ENCODE measurements at regions not wholly inside any gene's neighbourhood (a gene's known extent, or its start where the extent isn't known, plus 50 kb on each side); places are given as distances from the start of the nearest gene placed in this dataset.

DNA sequence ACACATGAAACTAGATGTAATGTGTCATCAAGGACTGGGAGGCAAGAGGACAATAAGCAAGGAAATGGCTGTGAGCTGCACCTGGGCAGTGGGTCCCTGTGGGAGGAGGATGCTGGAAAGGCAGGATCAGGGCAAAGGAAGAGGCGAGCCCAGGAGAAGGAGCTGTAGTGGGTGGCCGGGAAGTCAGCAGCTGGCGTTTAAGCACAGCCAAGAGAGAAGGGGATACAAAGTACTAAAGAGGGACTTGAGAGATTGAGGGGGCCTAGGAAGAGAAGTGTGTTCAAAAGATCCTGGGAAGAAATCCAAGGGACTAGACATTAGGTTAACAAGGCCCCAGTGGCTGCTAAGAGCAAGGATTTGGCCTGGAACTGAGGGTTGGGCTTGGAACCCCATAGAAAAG, 188.5 kb upstream of the SLC24A5 start:
- Histone ChIP-seq H3K4me2 (ENCODE audit: low read depth, low read length, poor library complexity, severe bottlenecking) (no peak overlapping the region), H3K79me2 (ENCODE audit: insufficient read depth, low read length) (no peaks in the 10 kb centered on the region), H3K9ac (ENCODE audit: low read depth, low read length, poor library complexity, severe bottlenecking) (no peak overlapping the region), H3K4me3 (ENCODE audit: low read length, poor library complexity, severe bottlenecking) (no peak overlapping the region), H3K9me2 (replicated peaks; ENCODE audit: low read depth, low read length) (no peaks in the 10 kb centered on the region), H3F3A (ENCODE audit: low read depth) (no peaks in the 10 kb centered on the region), H3K9me3 (ENCODE audit: insufficient read depth, low read depth, low read length) (no peaks in the 10 kb centered on the region), H3K4me1 (ENCODE audit: insufficient read depth, low read length, poor library complexity, severe bottlenecking) (no peaks in the 10 kb centered on the region), H2AFZ (ENCODE audit: low read length) (no peak overlapping the region), H4K20me1 (ENCODE audit: insufficient read depth, low read length, poor library complexity, severe bottlenecking) (no peaks in the 10 kb centered on the region), H3K27me3 (ENCODE audit: insufficient read depth, low read length, poor library complexity, severe bottlenecking) (no peaks in the 10 kb centered on the region), H3K36me3 (ENCODE audit: insufficient read depth, low read length) (no peaks in the 10 kb centered on the region)
- TF ChIP-seq, protein P1, sequence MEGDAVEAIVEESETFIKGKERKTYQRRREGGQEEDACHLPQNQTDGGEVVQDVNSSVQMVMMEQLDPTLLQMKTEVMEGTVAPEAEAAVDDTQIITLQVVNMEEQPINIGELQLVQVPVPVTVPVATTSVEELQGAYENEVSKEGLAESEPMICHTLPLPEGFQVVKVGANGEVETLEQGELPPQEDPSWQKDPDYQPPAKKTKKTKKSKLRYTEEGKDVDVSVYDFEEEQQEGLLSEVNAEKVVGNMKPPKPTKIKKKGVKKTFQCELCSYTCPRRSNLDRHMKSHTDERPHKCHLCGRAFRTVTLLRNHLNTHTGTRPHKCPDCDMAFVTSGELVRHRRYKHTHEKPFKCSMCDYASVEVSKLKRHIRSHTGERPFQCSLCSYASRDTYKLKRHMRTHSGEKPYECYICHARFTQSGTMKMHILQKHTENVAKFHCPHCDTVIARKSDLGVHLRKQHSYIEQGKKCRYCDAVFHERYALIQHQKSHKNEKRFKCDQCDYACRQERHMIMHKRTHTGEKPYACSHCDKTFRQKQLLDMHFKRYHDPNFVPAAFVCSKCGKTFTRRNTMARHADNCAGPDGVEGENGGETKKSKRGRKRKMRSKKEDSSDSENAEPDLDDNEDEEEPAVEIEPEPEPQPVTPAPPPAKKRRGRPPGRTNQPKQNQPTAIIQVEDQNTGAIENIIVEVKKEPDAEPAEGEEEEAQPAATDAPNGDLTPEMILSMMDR (conservative IDR thresholded peaks at IDR 0.05; ENCODE audit: low read length), result no peak
- no peak for TF ChIP-seq EZH2phosphoT487 (IDR thresholded peaks at IDR 0.05; ENCODE audit: borderline replicate concordance)

DNA sequence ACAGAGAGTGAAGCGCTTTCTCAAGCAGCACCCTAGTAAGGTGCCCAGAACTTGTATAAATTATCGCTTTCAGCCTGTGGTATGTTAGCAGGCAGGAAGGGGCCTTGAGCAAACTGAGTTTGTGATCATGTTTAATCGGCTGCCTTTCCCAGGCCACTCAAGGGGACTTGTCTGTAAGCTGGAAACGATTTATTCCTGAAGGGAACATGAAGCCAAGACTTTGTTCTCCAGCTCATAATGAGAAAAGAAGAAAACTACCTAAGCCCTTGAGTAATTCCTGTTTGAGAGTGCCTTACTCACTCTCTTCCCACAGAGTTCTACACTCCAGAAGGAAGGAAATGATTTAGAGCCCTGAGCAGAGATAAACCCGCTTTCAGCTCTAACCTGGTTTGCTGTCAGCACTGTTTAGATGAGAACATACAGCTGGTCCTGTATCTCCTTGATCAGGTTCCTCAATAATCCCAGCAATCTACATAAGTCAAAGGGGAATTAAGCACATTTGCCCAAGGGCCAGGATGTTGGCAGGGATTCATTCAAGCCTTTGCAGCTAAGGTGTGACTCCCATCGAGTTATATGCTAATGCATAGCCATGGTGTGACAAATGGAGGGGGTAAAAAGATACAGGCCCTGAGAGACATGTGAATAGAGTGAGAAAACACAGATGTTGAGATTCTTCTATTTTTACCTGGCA, 187.7 kb upstream of the SLC24A5 start:
- H3K4me1 ChIP-seq (ENCODE audit: insufficient read depth, low read length, poor library complexity, severe bottlenecking), result no peaks in the 10 kb centered on the region
- no peak overlapping the region for H3K4me2 ChIP-seq (ENCODE audit: low read depth, low read length, poor library complexity, severe bottlenecking)
- H3K27me3 ChIP-seq (ENCODE audit: insufficient read depth, low read length, poor library complexity, severe bottlenecking), result no peaks in the 10 kb centered on the region
- no peak overlapping the region for H3K9ac ChIP-seq (ENCODE audit: low read depth, low read length, poor library complexity, severe bottlenecking)
- H3K9me2 ChIP-seq (replicated peaks; ENCODE audit: low read depth, low read length), result no peaks in the 10 kb centered on the region
- no peak overlapping the region for H2AFZ ChIP-seq (ENCODE audit: low read length)
- H3K79me2 ChIP-seq (ENCODE audit: insufficient read depth, low read length), result no peaks in the 10 kb centered on the region
- H3K9me3 ChIP-seq (ENCODE audit: insufficient read depth, low read depth, low read length), result no peaks in the 10 kb centered on the region
- TF ChIP-seq EZH2phosphoT487 (IDR thresholded peaks at IDR 0.05; ENCODE audit: borderline replicate concordance), result no peak
- TF ChIP-seq, protein P1 (conservative IDR thresholded peaks at IDR 0.05; ENCODE audit: low read length), result no peak
- H3K4me3 ChIP-seq (ENCODE audit: low read length, poor library complexity, severe bottlenecking), result no peak overlapping the region
- no peaks in the 10 kb centered on the region for H4K20me1 ChIP-seq (ENCODE audit: insufficient read depth, low read length, poor library complexity, severe bottlenecking)
- no peaks in the 10 kb centered on the region for H3K36me3 ChIP-seq (ENCODE audit: insufficient read depth, low read length)
- no peaks in the 10 kb centered on the region for H3F3A ChIP-seq (ENCODE audit: low read depth)

DNA sequence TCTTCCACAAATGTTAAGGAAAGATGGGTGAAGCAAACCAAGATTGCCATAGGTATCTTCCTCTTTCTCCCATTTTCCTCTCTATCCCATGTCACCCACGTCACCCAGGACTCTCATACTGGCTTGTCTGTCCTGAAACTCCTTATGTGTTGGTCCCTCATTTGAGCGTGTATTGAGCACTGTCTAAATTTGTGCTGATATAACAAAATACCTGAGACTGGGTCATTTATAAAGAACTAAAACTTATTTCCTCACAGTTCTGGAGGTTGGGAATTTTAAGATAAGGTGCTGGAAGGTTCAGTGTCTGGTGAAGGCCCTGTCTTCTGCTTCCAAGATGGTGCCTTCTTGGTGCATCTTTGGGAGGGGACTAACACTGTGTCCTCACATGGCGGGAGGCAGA, 186.9 kb upstream of the SLC24A5 start:
- Histone ChIP-seq H3K4me1 (ENCODE audit: insufficient read depth, low read length, poor library complexity, severe bottlenecking) (no peaks in the 10 kb centered on the region), H3K4me3 (ENCODE audit: low read length, poor library complexity, severe bottlenecking) (no peak overlapping the region), H3K9me3 (ENCODE audit: insufficient read depth, low read depth, low read length) (no peaks in the 10 kb centered on the region), H3K79me2 (ENCODE audit: insufficient read depth, low read length) (no peaks in the 10 kb centered on the region), H3F3A (ENCODE audit: low read depth) (no peaks in the 10 kb centered on the region), H2AFZ (ENCODE audit: low read length) (no peak overlapping the region), H3K36me3 (ENCODE audit: insufficient read depth, low read length) (no peaks in the 10 kb centered on the region), H3K9me2 (replicated peaks; ENCODE audit: low read depth, low read length) (no peaks in the 10 kb centered on the region), H3K9ac (ENCODE audit: low read depth, low read length, poor library complexity, severe bottlenecking) (no peak overlapping the region), H3K4me2 (ENCODE audit: low read depth, low read length, poor library complexity, severe bottlenecking) (no peak overlapping the region), H3K27me3 (ENCODE audit: insufficient read depth, low read length, poor library complexity, severe bottlenecking) (no peaks in the 10 kb centered on the region), H4K20me1 (ENCODE audit: insufficient read depth, low read length, poor library complexity, severe bottlenecking) (no peaks in the 10 kb centered on the region)
- TF ChIP-seq EZH2phosphoT487 (IDR thresholded peaks at IDR 0.05; ENCODE audit: borderline replicate concordance), result no peak
- TF ChIP-seq, protein P1 (conservative IDR thresholded peaks at IDR 0.05; ENCODE audit: low read length), result no peak

Data from Loucy (cell line).